ENCODE measurements at regions not wholly inside any gene's neighbourhood (a gene's known extent, or its start where the extent isn't known, plus 50 kb on each side); places are given as distances from the start of the nearest gene placed in this dataset.

- TF ChIP-seq, protein P1, sequence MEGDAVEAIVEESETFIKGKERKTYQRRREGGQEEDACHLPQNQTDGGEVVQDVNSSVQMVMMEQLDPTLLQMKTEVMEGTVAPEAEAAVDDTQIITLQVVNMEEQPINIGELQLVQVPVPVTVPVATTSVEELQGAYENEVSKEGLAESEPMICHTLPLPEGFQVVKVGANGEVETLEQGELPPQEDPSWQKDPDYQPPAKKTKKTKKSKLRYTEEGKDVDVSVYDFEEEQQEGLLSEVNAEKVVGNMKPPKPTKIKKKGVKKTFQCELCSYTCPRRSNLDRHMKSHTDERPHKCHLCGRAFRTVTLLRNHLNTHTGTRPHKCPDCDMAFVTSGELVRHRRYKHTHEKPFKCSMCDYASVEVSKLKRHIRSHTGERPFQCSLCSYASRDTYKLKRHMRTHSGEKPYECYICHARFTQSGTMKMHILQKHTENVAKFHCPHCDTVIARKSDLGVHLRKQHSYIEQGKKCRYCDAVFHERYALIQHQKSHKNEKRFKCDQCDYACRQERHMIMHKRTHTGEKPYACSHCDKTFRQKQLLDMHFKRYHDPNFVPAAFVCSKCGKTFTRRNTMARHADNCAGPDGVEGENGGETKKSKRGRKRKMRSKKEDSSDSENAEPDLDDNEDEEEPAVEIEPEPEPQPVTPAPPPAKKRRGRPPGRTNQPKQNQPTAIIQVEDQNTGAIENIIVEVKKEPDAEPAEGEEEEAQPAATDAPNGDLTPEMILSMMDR (IDR thresholded peaks at IDR 0.05): no peak
- TF ChIP-seq POLR2AphosphoS5 (IDR thresholded peaks at IDR 0.05): no peak
Measured at GRCh38 chr4:30586850-30587249, 133.3 kb upstream of the PCDH7 start.
